IPS-20b (cell line): ENCODE measurements at regions not wholly inside any gene's neighbourhood (a gene's known extent, or its start where the extent isn't known, plus 50 kb on each side); places are given as distances from the start of the nearest gene placed in this dataset.
A peak's percentile ranks its signal among the peaks of the same experiment; 100 is the strongest.
"Not testable (repeated sequence)": the region's sequence is repeated elsewhere in the genome, so short reads cannot be mapped to it uniquely, and the experiment has no call there.

Experiments
- H3K27ac ChIP-seq: one replicate; pipeline ENCODE4 v1.5.1; 2013; ENCODE audit warnings: low read length
- H3K27me3 ChIP-seq: 2 replicates; pipeline ENCODE4 v1.6.1; 2013; ENCODE audit warnings: mild to moderate bottlenecking, low read length, inconsistent platforms; ENCODE audit not compliant: insufficient read depth
- H3K36me3 ChIP-seq: 2 replicates; pipeline ENCODE4 v1.6.1; 2013; ENCODE audit warnings: low read depth, mild to moderate bottlenecking, inconsistent platforms, low read length, moderate library complexity; ENCODE audit not compliant: insufficient read depth
- H3K4me1 ChIP-seq: 2 replicates; pipeline ENCODE4 v1.6.1; 2013; ENCODE audit warnings: mild to moderate bottlenecking, control low read depth, inconsistent platforms, low read length, moderate library complexity; ENCODE audit not compliant: insufficient read depth
- H3K4me3 ChIP-seq: 2 replicates; pipeline ENCODE4 v1.5.1; 2013; ENCODE audit warnings: mild to moderate bottlenecking, low read length, inconsistent platforms
- H3K9ac ChIP-seq: 2 replicates; pipeline ENCODE4 v1.6.1; 2013; ENCODE audit warnings: low read depth, mild to moderate bottlenecking, inconsistent platforms, low read length, moderate library complexity
- H3K9me3 ChIP-seq: 2 replicates; pipeline ENCODE4 v1.6.1; 2013; ENCODE audit warnings: mild to moderate bottlenecking, low read depth, low read length, inconsistent platforms; ENCODE audit not compliant: insufficient read depth

- Histone ChIP-seq H3K27me3 (no peaks in the 10 kb centered on the region; the same call in 1 of the 2 replicates), H3K9me3 (no peaks in the 10 kb centered on the region)
Observed at GRCh38 chr5:171544913-171545765, 125.7 kb downstream of the FGF18 start.

GRCh38 chr5:171549274-171549673 is 129.8 kb downstream of the FGF18 start:
- H3K9ac ChIP-seq, result no peak overlapping the region
- H3K4me1 ChIP-seq, result 0 out of 2 replicates have a peak, but pooled peaks cover 2% of the 10 kb centered on the region
- no peaks in the 10 kb centered on the region for H3K9me3 ChIP-seq
- H3K36me3 ChIP-seq, result no peaks in the 10 kb centered on the region
- no peaks in the 10 kb centered on the region for H3K27me3 ChIP-seq
- H3K27ac ChIP-seq, result no peak overlapping the region
- H3K4me3 ChIP-seq, result no peak overlapping the region

More at GRCh38 chr5:171544913-171545765, 125.7 kb downstream of the FGF18 start:
- no peak overlapping the region for H3K4me3 ChIP-seq
- no peaks in the 10 kb centered on the region for H3K36me3 ChIP-seq
- 0 out of 2 replicates have a peak, but pooled peaks cover 2% of the 10 kb centered on the region for H3K4me1 ChIP-seq
- H3K9ac ChIP-seq, result no peak overlapping the region
- no peak overlapping the region for H3K27ac ChIP-seq

GRCh38 chr5:171553817-171554216 is 134.4 kb downstream of the FGF18 start:
- H3K4me1 ChIP-seq, H3K27me3 ChIP-seq, H3K9ac ChIP-seq, H3K36me3 ChIP-seq, H3K27ac ChIP-seq, H3K4me3 ChIP-seq, H3K9me3 ChIP-seq: not testable (repeated sequence)

- Histone ChIP-seq H3K27me3 (no peaks in the 10 kb centered on the region), H3K36me3 (no peaks in the 10 kb centered on the region), H3K4me1 (no peaks in the 10 kb centered on the region), H3K27ac (no peak overlapping the region), H3K4me3 (no peak overlapping the region), H3K9ac (no peak overlapping the region), H3K9me3 (no peaks in the 10 kb centered on the region)
Observed at GRCh38 chr5:171555160-171555559, 135.7 kb downstream of the FGF18 start.

GRCh38 chr5:171562822-171563221 is 143.4 kb downstream of the FGF18 start:
- H3K9me3 ChIP-seq, result no peaks in the 10 kb centered on the region
- H3K4me1 ChIP-seq, result no peaks in the 10 kb centered on the region
- no peaks in the 10 kb centered on the region for H3K27me3 ChIP-seq
- no peaks in the 10 kb centered on the region for H3K36me3 ChIP-seq
- H3K4me3 ChIP-seq, result no peak overlapping the region
- H3K9ac ChIP-seq, result no peak overlapping the region
- no peak overlapping the region for H3K27ac ChIP-seq

- no peak overlapping the region for H3K9ac ChIP-seq
- no peaks in the 10 kb centered on the region for H3K36me3 ChIP-seq
- H3K4me1 ChIP-seq, result 0 out of 2 replicates have a peak, but pooled peaks cover 4% of the 10 kb centered on the region
- H3K27me3 ChIP-seq, result no peaks in the 10 kb centered on the region
- H3K4me3 ChIP-seq, result no peak overlapping the region
- no peak overlapping the region for H3K27ac ChIP-seq
- H3K9me3 ChIP-seq, result peaks cover 17% of the 10 kb centered on the region
Observed at GRCh38 chr5:171568389-171568788, 148.9 kb downstream of the FGF18 start.

- peaks cover 17% of the 10 kb centered on the region for H3K9me3 ChIP-seq
- H3K27ac ChIP-seq, result no peak overlapping the region
- H3K27me3 ChIP-seq, result no peaks in the 10 kb centered on the region
- H3K9ac ChIP-seq, result no peak overlapping the region
- H3K4me1 ChIP-seq, result 0 out of 2 replicates have a peak, but pooled peaks cover 4% of the 10 kb centered on the region
- H3K4me3 ChIP-seq, result no peak overlapping the region
- no peaks in the 10 kb centered on the region for H3K36me3 ChIP-seq
Observed at GRCh38 chr5:171569065-171569712, 149.7 kb downstream of the FGF18 start.

- H3K4me1 ChIP-seq, result 0 out of 2 replicates have a peak, but pooled peaks cover 4% of the 10 kb centered on the region
- H3K27me3 ChIP-seq, result no peaks in the 10 kb centered on the region
- H3K4me3 ChIP-seq, result peak overlapping the region; percentile 19; the same call in 1 of the 2 replicates
- no peak overlapping the region for H3K27ac ChIP-seq
- no peaks in the 10 kb centered on the region for H3K36me3 ChIP-seq
- peak overlapping the region; percentile 60; the same call in 1 of the 2 replicates for H3K9ac ChIP-seq
- H3K9me3 ChIP-seq, result peaks cover 17% of the 10 kb centered on the region
Observed at GRCh38 chr5:171570244-171570825, 150.9 kb downstream of the FGF18 start.

GRCh38 chr5:171571663-171572062 is 152.2 kb downstream of the FGF18 start:
- Histone ChIP-seq H3K27ac (no peak overlapping the region), H3K9ac (no peak overlapping the region), H3K9me3 (peaks cover 17% of the 10 kb centered on the region), H3K36me3 (no peaks in the 10 kb centered on the region), H3K27me3 (no peaks in the 10 kb centered on the region), H3K4me3 (no peak overlapping the region), H3K4me1 (0 out of 2 replicates have a peak, but pooled peaks cover 4% of the 10 kb centered on the region)

- Histone ChIP-seq H3K4me3 (no peak overlapping the region), H3K9ac (no peak overlapping the region), H3K4me1 (0 out of 2 replicates have a peak, but pooled peaks cover 4% of the 10 kb centered on the region), H3K36me3 (no peaks in the 10 kb centered on the region), H3K27me3 (no peaks in the 10 kb centered on the region), H3K9me3 (peaks cover 17% of the 10 kb centered on the region), H3K27ac (no peak overlapping the region)
Observed at GRCh38 chr5:171573021-171573420, 153.6 kb downstream of the FGF18 start.

- Histone ChIP-seq H3K9ac (no peak overlapping the region), H3K27me3 (no peaks in the 10 kb centered on the region), H3K4me1 (peaks cover 7% of the 10 kb centered on the region; the same call in 1 of the 2 replicates), H3K27ac (no peak overlapping the region), H3K4me3 (no peak overlapping the region), H3K36me3 (no peaks in the 10 kb centered on the region), H3K9me3 (peaks cover 15% of the 10 kb centered on the region)
Observed at GRCh38 chr5:171573451-171574225, 154.2 kb downstream of the FGF18 start.
